ENCODE measurements at regions not wholly inside any gene's neighbourhood (a gene's known extent, or its start where the extent isn't known, plus 50 kb on each side); places are given as distances from the start of the nearest gene placed in this dataset.

- TF ChIP-seq BHLHE40 (IDR thresholded peaks at IDR 0.05; ENCODE audit: borderline replicate concordance) (no peak), FOXA1 (IDR thresholded peaks at IDR 0.05) (no peak), ELF4 (IDR thresholded peaks at IDR 0.05) (no peak), LEF1 (IDR thresholded peaks at IDR 0.05; ENCODE audit: borderline replicate concordance) (no peak), FOXM1 (IDR thresholded peaks at IDR 0.05; ENCODE audit: borderline replicate concordance) (no peak), TARDBP (IDR thresholded peaks at IDR 0.05) (no peak), ZNF384 (IDR thresholded peaks at IDR 0.05) (no peak), SP1 (IDR thresholded peaks at IDR 0.05) (no peak), NFRKB (IDR thresholded peaks at IDR 0.05) (no peak), ARNT (IDR thresholded peaks at IDR 0.05) (no peak), SUZ12 (IDR thresholded peaks at IDR 0.05) (no peak), FOXK2 (IDR thresholded peaks at IDR 0.05) (no peak)
- TF ChIP-seq, protein P1, sequence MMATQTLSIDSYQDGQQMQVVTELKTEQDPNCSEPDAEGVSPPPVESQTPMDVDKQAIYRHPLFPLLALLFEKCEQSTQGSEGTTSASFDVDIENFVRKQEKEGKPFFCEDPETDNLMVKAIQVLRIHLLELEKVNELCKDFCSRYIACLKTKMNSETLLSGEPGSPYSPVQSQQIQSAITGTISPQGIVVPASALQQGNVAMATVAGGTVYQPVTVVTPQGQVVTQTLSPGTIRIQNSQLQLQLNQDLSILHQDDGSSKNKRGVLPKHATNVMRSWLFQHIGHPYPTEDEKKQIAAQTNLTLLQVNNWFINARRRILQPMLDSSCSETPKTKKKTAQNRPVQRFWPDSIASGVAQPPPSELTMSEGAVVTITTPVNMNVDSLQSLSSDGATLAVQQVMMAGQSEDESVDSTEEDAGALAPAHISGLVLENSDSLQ (IDR thresholded peaks at IDR 0.05): no peak
These were observed 62.6 kb downstream of the ZIC1 start for GRCh38 chr3:147471741-147472140.

Measured in HEK293T (cell line).